Activated CD4-positive, alpha-beta T cell treated with anti-CD3 and anti-CD28 coated beads, Interleukin-2, amount 50 U/mL, for 48 hours (primary cell): ENCODE measurements at regions not wholly inside any gene's neighbourhood (a gene's known extent, or its start where the extent isn't known, plus 50 kb on each side); places are given as distances from the start of the nearest gene placed in this dataset.

Source experiments
- DNase-seq, 2 experiments: peaks; one replicate each; pipeline ENCODE4 v3.0.0-alpha.2; 2020

DNA sequence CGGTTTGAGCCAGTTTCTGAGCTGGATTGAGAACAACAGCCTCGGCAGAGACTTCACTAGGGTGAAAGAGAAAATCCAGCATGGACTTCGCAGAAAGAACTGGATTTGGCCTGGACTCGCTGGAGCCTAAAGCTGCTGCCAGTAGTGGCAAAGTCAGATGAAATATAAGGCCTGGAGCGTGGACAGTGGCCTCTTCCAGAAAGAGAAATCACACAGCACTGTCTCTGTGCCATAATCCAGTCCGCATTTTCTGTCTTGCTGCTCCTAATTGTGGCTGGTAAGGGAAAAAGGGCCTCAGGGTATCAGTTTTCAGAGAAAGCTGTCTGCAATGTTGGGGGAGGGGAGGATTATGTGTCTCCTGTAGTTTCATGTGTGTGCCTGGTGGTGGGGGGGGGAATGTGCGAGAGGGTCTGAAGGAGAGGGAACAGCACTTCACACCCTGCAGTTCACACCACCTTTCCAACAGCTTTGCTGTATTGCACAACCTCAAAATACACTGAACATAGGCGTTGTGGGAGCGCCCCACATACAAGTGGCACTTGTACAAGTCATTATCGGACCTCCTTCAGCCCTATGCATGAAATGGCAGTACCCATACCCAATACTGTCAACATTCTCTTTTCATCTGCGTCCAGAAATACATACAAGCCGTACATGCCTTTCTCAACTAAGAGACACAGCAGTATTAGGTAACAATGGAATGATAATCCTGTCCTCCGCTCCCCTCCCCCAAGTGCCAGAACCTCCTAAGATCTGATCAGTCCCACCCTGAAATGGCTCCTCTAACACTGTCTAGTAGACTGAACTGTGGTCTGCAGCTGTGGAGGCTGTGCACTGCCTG lies 107.5 kb upstream of the ATF7IP start:
- DNase-seq: peak; percentile 82 to 88

DNA sequence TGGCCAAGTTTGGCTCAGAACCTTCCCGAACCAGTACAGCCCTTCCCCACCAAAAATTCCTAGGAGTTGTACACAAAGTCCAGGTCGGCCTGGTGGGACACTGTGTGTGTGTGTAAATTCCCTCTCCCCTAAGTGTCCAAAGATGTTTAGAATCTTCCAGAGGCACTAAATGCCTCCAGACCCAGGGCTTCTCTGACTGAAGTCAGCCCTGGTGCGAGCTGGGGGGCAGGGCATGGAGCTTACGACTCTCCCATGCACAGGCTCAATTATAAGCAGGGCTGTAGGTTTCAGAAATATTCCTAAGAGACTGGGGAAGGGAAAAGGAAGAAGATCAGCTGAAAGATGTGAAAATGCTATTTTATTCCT lies 106.9 kb upstream of the ATF7IP start:
- no peak for DNase-seq

- no peak for DNase-seq
These were observed 105.9 kb upstream of the ATF7IP start for GRCh38 chr12:14259481-14260010.

GRCh38 chr12:14260011-14260993 lies 105.2 kb upstream of the ATF7IP start:
- no peak for DNase-seq

DNA sequence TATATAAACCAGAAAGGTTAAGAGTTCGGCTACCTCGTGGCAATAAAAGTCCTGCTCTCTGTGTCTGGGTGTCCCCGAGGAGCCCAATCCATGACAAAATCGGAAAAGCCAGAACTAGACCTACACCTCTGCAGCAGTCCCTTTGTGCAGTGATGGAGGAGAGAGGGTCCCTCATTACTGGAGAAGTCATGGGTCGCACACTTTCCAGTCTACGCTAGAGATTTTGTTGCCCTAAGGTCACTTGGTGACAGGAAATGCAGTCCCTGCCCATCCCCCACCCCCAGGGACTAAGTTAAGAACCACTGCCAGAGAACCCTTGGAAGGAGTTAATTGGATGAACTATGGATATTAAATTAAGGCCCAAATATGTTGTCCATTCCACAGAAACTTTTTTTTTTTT lies 104.4 kb upstream of the ATF7IP start:
- no peak for DNase-seq

- DNase-seq: no peak
These were observed 103.6 kb upstream of the ATF7IP start for GRCh38 chr12:14261861-14262260.

- no peak for DNase-seq
These were observed 102.5 kb upstream of the ATF7IP start for GRCh38 chr12:14262771-14263511.

GRCh38 chr12:14263742-14264141 lies 101.7 kb upstream of the ATF7IP start:
- no peak for DNase-seq

GRCh38 chr12:14264316-14264715 lies 101.2 kb upstream of the ATF7IP start:
- DNase-seq: no peak

GRCh38 chr12:14264778-14265177 lies 100.7 kb upstream of the ATF7IP start:
- no peak for DNase-seq

DNA sequence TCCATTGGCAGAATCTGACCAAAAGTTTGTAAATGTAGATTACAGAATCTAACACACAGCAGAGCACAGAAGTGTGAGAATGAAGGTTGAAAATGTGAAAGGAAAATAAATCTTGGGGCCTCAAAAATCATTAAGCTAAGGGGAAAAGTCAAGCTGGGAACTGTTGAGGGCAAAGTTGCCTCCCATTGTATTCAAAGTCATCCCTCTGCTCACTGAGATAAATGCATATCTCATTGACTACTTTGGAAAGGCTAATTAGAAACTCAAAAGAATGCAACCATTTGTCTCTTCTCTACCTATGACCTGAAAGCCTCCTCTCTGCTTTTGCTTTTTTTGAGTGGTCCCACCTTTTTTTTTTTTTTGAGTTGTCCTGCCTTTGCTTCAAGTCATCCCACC lies 97.4 kb upstream of the ATF7IP start:
- no peak for DNase-seq

DNA sequence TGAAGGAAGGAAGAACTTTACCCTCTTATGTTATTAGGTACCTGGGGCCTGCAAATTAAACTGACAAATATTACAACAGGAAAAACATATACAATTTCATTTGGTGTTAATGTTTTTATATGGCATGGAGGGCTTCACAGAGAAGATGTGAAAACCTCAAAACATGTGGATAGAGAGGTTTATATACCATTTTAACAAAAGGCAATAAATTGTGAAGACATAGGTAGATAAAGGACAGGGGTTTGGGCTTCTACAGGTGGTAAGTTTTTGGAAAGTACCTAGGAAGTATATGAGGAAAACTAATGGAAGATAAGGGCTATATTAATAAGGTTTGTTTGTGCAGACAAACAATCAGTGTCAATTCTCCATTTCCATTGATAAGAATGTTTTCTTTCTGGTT lies 95.1 kb upstream of the ATF7IP start:
- no peak for DNase-seq

- DNase-seq: no peak
These were observed 92.2 kb upstream of the ATF7IP start for GRCh38 chr12:14272956-14273912.

DNA sequence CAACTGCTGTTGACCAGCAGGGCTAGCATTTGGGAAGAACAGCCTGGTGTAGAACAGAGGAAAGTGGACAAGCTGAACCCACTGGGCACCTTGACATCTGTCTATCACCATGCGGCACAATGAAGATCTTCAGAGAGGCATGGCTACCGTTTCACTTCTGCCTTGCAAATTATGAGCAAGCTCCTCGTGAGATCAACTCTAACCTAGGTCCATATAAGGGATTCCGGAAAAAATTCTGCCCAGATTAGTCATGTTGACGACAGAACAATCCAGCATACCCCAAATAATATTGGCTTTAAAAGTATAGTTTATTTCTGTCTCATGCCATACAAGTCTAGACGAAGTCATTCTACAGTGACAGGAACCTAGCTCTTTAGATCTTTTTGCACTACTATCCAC lies 91.6 kb upstream of the ATF7IP start:
- no peak for DNase-seq

GRCh38 chr12:14275111-14275510 lies 90.4 kb upstream of the ATF7IP start:
- no peak for DNase-seq

- no peak for DNase-seq
These were observed 89.6 kb upstream of the ATF7IP start for GRCh38 chr12:14275886-14276285.

- no peak for DNase-seq
These were observed 87.1 kb upstream of the ATF7IP start for GRCh38 chr12:14278294-14278953.

DNA sequence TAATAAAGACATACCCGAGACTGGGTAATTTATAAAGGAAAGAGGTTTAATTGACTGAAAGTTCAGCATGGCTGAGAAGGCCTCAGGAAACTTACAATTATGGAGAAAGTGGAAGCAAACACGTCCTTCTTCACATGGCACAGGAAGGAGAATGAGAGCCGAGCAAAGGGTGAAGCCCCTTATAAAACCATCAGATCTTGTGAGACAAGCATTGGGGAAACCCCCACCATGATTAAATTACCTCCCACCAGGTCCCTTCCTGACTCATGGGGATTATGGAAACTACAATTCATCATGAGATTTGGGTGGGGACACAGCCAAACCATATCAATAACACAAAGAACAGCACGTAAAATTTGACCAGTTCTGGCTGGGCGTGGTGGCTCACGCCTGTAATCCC lies 85.6 kb upstream of the ATF7IP start:
- DNase-seq: no peak

- no peak for DNase-seq
These were observed 84.6 kb upstream of the ATF7IP start for GRCh38 chr12:14280921-14281320.

DNA sequence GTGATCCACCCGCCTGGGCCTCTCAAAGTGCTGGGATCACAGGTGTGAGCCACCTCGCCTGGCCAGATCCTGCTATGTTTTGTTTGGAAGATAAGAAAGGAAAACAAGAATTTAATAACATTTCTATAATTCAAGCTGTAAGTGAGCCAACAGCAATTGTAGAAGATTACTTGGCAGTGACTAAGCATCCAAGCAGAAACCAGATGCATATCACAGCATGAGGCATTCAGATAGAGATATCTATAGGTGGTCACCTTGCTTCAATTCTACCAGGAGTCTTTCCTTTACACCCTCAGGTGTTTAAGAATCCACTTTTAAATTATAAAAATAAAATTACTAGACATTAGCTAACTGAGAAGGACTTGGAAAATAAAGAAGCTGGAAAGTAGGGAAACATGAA lies 83.9 kb upstream of the ATF7IP start:
- DNase-seq: no peak

- no peak for DNase-seq
These were observed 81.9 kb upstream of the ATF7IP start for GRCh38 chr12:14283489-14284144.
